ENCODE measurements at regions not wholly inside any gene's neighbourhood (a gene's known extent, or its start where the extent isn't known, plus 50 kb on each side); places are given as distances from the start of the nearest gene placed in this dataset.

- TF ChIP-seq POLR2A (IDR thresholded peaks at IDR 0.05; ENCODE audit: low read depth) (no peak), EP300 (IDR thresholded peaks at IDR 0.05) (no peak), CTCF (IDR thresholded peaks at IDR 0.05) (no peak)
These were observed 278.8 kb upstream of the SLC14A2 start for GRCh38 chr18:45336448-45336847.
